WTC11 (cell line): ENCODE measurements at regions not wholly inside any gene's neighbourhood (a gene's known extent, or its start where the extent isn't known, plus 50 kb on each side); places are given as distances from the start of the nearest gene placed in this dataset.

Experiments used
- ATAC-seq: fragments of 200-7000 bp; cut with Tn5 transposase; 2 replicates; pipeline ENCODE4 v1.10.0; 2021; ENCODE audit warnings: mild to moderate bottlenecking, moderate library complexity
- CTCF ChIA-PET: fragments of 300-600 bp; sonication (Branson Sonifier 250); formaldehyde crosslinking; loops from one replicate; lab custom pipeline; 2021; ENCODE audit warnings: antibody characterized with exemption; lab: Charles Lee
- POLR2A ChIA-PET: fragments of 350-600 bp; sonication (Branson Sonifier 250); formaldehyde crosslinking; loops from one replicate; lab custom pipeline; 2021; ENCODE audit warnings: antibody characterized with exemption; lab: Charles Lee
- DNase-seq: peaks from one replicate; pipeline ENCODE4 v3.0.0; 2021; ENCODE audit warnings: low spot score
- H3K27ac Mint-ChIP-seq: 2 replicates; pipeline ENCODE4 v1.8.0; 2021; ENCODE audit warnings: mixed read lengths
- H3K27me3 Mint-ChIP-seq: 2 replicates; pipeline ENCODE4 v1.8.0; 2021; ENCODE audit warnings: low read depth, mild to moderate bottlenecking, moderate library complexity, mixed read lengths
- H3K36me3 Mint-ChIP-seq: 2 replicates; pipeline ENCODE4 v1.8.0; 2021; ENCODE audit warnings: mixed read lengths
- H3K4me1 Mint-ChIP-seq: 2 replicates; pipeline ENCODE4 v1.8.0; 2022; ENCODE audit warnings: mixed read lengths
- H3K4me3 Mint-ChIP-seq: 2 replicates; pipeline ENCODE4 v1.8.0; 2021; ENCODE audit warnings: mild to moderate bottlenecking, moderate library complexity, mixed read lengths
- H3K9me3 Mint-ChIP-seq: 2 replicates; pipeline ENCODE4 v1.8.0; 2021; ENCODE audit warnings: mixed read lengths
- ARID4B ChIP-seq: sonication (generic); formaldehyde crosslinking; IDR thresholded peaks from 2 replicates; pipeline ENCODE4 v1.8.0; 2023; ENCODE audit warnings: missing genetic modification reagents, mild to moderate bottlenecking, borderline replicate concordance
- CBFB ChIP-seq: sonication (generic); formaldehyde crosslinking; IDR thresholded peaks from 2 replicates; pipeline ENCODE4 v1.8.1; 2022; ENCODE audit warnings: mild to moderate bottlenecking, low read depth, missing genetic modification reagents
- EMX1 ChIP-seq: fragments of 250-450 bp; sonication (Bioruptor Pico); IDR thresholded peaks from 2 replicates; pipeline ENCODE4 v1.8.0; 2021; ENCODE audit warnings: mild to moderate bottlenecking
- ERG ChIP-seq: fragments of 250-450 bp; sonication (Bioruptor Pico); IDR thresholded peaks from 2 replicates; pipeline ENCODE4 v1.8.0; 2021; ENCODE audit warnings: mild to moderate bottlenecking
- FOXJ3 ChIP-seq: sonication (generic); formaldehyde crosslinking; IDR thresholded peaks from 2 replicates; pipeline ENCODE4 v1.9.0; 2021; ENCODE audit warnings: missing genetic modification reagents, mild to moderate bottlenecking, borderline replicate concordance
- JAZF1 ChIP-seq: fragments of 250-450 bp; sonication (Bioruptor Pico); IDR thresholded peaks from 2 replicates; pipeline ENCODE4 v1.9.0; 2021; ENCODE audit warnings: moderate library complexity, mild to moderate bottlenecking, inconsistent platforms
- OVOL2 ChIP-seq: fragments of 250-450 bp; sonication (Bioruptor Pico); IDR thresholded peaks from 2 replicates; pipeline ENCODE4 v1.9.0; 2021; ENCODE audit warnings: mild to moderate bottlenecking, borderline replicate concordance
- PREB ChIP-seq: sonication (generic); formaldehyde crosslinking; IDR thresholded peaks from 2 replicates; pipeline ENCODE4 v1.8.1; 2022; ENCODE audit warnings: mild to moderate bottlenecking, missing genetic modification reagents, moderate library complexity, borderline replicate concordance
- RELA ChIP-seq: sonication (generic); formaldehyde crosslinking; IDR thresholded peaks from 2 replicates; pipeline ENCODE4 v1.8.1; 2022; ENCODE audit warnings: missing genetic modification reagents, mild to moderate bottlenecking, borderline replicate concordance
- SOX15 ChIP-seq: fragments of 250-450 bp; sonication (Bioruptor Pico); IDR thresholded peaks from 2 replicates; pipeline ENCODE4 v1.9.0; 2021; ENCODE audit warnings: mild to moderate bottlenecking
- SP1 ChIP-seq: sonication (generic); formaldehyde crosslinking; conservative IDR thresholded peaks from 2 replicates; pipeline ENCODE4 v1.8.1; 2022; ENCODE audit warnings: missing genetic modification reagents
- USF1 ChIP-seq: sonication (generic); formaldehyde crosslinking; IDR thresholded peaks from 2 replicates; pipeline ENCODE4 v1.8.0; 2022; ENCODE audit warnings: mild to moderate bottlenecking, missing genetic modification reagents
- USF2 ChIP-seq: sonication (generic); formaldehyde crosslinking; IDR thresholded peaks from 2 replicates; pipeline ENCODE4 v1.8.1; 2023; ENCODE audit warnings: mild to moderate bottlenecking, missing genetic modification reagents, moderate library complexity
- ZBTB21 ChIP-seq: sonication (generic); formaldehyde crosslinking; IDR thresholded peaks from 2 replicates; pipeline ENCODE4 v1.8.1; 2023; ENCODE audit warnings: mild to moderate bottlenecking, missing genetic modification reagents, borderline replicate concordance
- ZNF121 ChIP-seq: sonication (generic); formaldehyde crosslinking; IDR thresholded peaks from 2 replicates; pipeline ENCODE4 v1.8.0; 2023; ENCODE audit warnings: missing genetic modification reagents

GRCh38 chr1:194469282-194469681 lies 1282.9 kb upstream of the B3GALT2 start:
- ChIA-PET CTCF (no interaction called here), POLR2A (no interaction called here)
- Mint-ChIP-seq H3K27me3 (no peaks in the 10 kb centered on the region), H3K27ac (no peak overlapping the region), H3K4me3 (no peak overlapping the region), H3K9me3 (no peaks in the 10 kb centered on the region), H3K36me3 (no peaks in the 10 kb centered on the region), H3K4me1 (no peaks in the 10 kb centered on the region)
- DNase-seq = no peak
- ATAC-seq = no peak
- TF ChIP-seq FOXJ3 (CRISPR knock-in tag) = no peak
- TF ChIP-seq ERG (CRISPR knock-in tag) = no peak
- TF ChIP-seq PREB (CRISPR knock-in tag) = no peak
- no peak for TF ChIP-seq ZBTB21
- no peak for TF ChIP-seq ZNF121 (CRISPR knock-in tag)

- H3K27ac Mint-ChIP-seq = no peak overlapping the region
- H3K4me3 Mint-ChIP-seq = no peak overlapping the region
- ChIA-PET POLR2A (no interaction called here), CTCF (no interaction called here)
- peak; percentile 71; the same call in 1 of the 2 replicates for ATAC-seq
- no peaks in the 10 kb centered on the region for H3K36me3 Mint-ChIP-seq
- no peaks in the 10 kb centered on the region for H3K4me1 Mint-ChIP-seq
- H3K27me3 Mint-ChIP-seq = no peaks in the 10 kb centered on the region
- DNase-seq = no peak
- H3K9me3 Mint-ChIP-seq = no peaks in the 10 kb centered on the region
- TF ChIP-seq JAZF1 (no peak), SP1 (no peak), OVOL2 (no peak), USF1 (CRISPR knock-in tag) (no peak), RELA (no peak)
These were observed 1280.3 kb upstream of the B3GALT2 start for GRCh38 chr1:194466706-194467105.

- ChIA-PET CTCF (no interaction called here), POLR2A (no interaction called here)
- Mint-ChIP-seq H3K36me3 (no peaks in the 10 kb centered on the region), H3K27me3 (no peaks in the 10 kb centered on the region), H3K4me1 (peaks cover 11% of the 10 kb centered on the region), H3K4me3 (no peak overlapping the region), H3K9me3 (no peaks in the 10 kb centered on the region), H3K27ac (no peak overlapping the region)
- DNase-seq (no peak), ATAC-seq (no peak)
- TF ChIP-seq EMX1 (CRISPR knock-in tag) (no peak), CBFB (CRISPR knock-in tag) (no peak), SOX15 (CRISPR knock-in tag) (no peak), ARID4B (CRISPR knock-in tag) (no peak), USF2 (CRISPR knock-in tag) (no peak)
These were observed 1261.2 kb upstream of the B3GALT2 start for GRCh38 chr1:194447636-194448035.
